Stimulated activated CD4-positive, alpha-beta T cell treated with anti-CD3 and anti-CD28 coated beads, Interleukin-2, amount 100 ng/mL, for 24 hours (primary cell): ENCODE measurements at regions not wholly inside any gene's neighbourhood (a gene's known extent, or its start where the extent isn't known, plus 50 kb on each side); places are given as distances from the start of the nearest gene placed in this dataset.
A peak's percentile ranks its signal among the peaks of the same experiment; 100 is the strongest.

Experiments
- DNase-seq, 2 donors: peaks; one replicate each; pipeline ENCODE4 v3.0.0-alpha.2; 2020

GRCh38 chr12:107284692-107285091 is 191.3 kb upstream of the CRY1 start:
- DNase-seq: no peak

GRCh38 chr12:107287436-107288413 is 194.4 kb upstream of the CRY1 start:
- peak; percentile 13 to 22 for DNase-seq

- DNase-seq: no peak
Observed at GRCh38 chr12:107288414-107289127, 195.2 kb upstream of the CRY1 start.

- no peak for DNase-seq
Observed at GRCh38 chr12:107291018-107291417, 197.7 kb upstream of the CRY1 start.

GRCh38 chr12:107296681-107297089 is 203.3 kb upstream of the CRY1 start:
- no peak for DNase-seq

GRCh38 chr12:107302649-107303341 is 209.4 kb upstream of the CRY1 start:
- DNase-seq: no peak

GRCh38 chr12:107304588-107305532 is 211.5 kb upstream of the CRY1 start:
- no peak for DNase-seq

GRCh38 chr12:107306141-107306659 is 212.9 kb upstream of the CRY1 start:
- DNase-seq: no peak

- no peak for DNase-seq
Observed at GRCh38 chr12:107308310-107308709, 215.0 kb upstream of the CRY1 start.

- DNase-seq: no peak
Observed at GRCh38 chr12:107309020-107309419, 215.7 kb upstream of the CRY1 start.

GRCh38 chr12:107310621-107311020 is 217.3 kb upstream of the CRY1 start:
- no peak for DNase-seq

- no peak for DNase-seq
Observed at GRCh38 chr12:107311682-107312081, 218.3 kb upstream of the CRY1 start.

GRCh38 chr12:107317751-107318555 is 224.6 kb upstream of the CRY1 start:
- DNase-seq: peak; percentile 85 to 87

- DNase-seq: no peak
Observed at GRCh38 chr12:107318556-107318805, 225.1 kb upstream of the CRY1 start.

- peak; percentile 31 to 40 for DNase-seq
Observed at GRCh38 chr12:107318806-107319532, 225.6 kb upstream of the CRY1 start.

GRCh38 chr12:107319533-107320032 is 226.2 kb upstream of the CRY1 start:
- DNase-seq: peak in 1 of 2 donors; percentile 28

GRCh38 chr12:107320033-107320928 is 226.9 kb upstream of the CRY1 start:
- DNase-seq: peak; percentile 83 to 86

GRCh38 chr12:107320929-107321631 is 227.7 kb upstream of the CRY1 start:
- peak; percentile 69 to 78 for DNase-seq

GRCh38 chr12:107322063-107322462 is 228.7 kb upstream of the CRY1 start:
- DNase-seq: peak; percentile 50 to 56
